GM12874 (cell line): ENCODE measurements at regions not wholly inside any gene's neighbourhood (a gene's known extent, or its start where the extent isn't known, plus 50 kb on each side); places are given as distances from the start of the nearest gene placed in this dataset.

ENCODE experiments used
- TF ChIP-seq, protein P1 (sequence below): IDR thresholded peaks from 2 replicates; pipeline ENCODE4 v1.5.1; 2011; ENCODE audit warnings: low read depth, mild to moderate bottlenecking, control low read depth, low read length, moderate library complexity; ENCODE audit not compliant: insufficient read depth

DNA sequence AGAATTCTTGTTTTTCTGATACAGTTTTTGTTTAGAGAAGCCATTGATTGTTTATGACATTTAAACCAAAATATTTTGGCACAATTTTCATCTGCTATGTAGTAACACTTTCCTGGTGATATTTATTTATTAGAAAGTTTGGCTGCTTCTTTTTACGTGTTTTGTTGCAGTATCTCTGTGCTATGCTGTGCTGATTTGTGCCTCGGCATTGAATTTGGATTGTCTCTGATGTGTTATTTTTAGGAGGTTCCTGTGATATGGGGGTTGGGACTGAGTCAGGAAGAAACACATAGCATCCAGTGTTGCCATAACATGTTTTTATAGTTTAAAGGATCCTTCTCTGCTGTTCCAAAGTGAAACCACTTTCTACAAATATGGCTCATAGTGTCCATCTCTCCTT lies 1197.7 kb upstream of the LRRN3 start:
- TF ChIP-seq, protein P1, sequence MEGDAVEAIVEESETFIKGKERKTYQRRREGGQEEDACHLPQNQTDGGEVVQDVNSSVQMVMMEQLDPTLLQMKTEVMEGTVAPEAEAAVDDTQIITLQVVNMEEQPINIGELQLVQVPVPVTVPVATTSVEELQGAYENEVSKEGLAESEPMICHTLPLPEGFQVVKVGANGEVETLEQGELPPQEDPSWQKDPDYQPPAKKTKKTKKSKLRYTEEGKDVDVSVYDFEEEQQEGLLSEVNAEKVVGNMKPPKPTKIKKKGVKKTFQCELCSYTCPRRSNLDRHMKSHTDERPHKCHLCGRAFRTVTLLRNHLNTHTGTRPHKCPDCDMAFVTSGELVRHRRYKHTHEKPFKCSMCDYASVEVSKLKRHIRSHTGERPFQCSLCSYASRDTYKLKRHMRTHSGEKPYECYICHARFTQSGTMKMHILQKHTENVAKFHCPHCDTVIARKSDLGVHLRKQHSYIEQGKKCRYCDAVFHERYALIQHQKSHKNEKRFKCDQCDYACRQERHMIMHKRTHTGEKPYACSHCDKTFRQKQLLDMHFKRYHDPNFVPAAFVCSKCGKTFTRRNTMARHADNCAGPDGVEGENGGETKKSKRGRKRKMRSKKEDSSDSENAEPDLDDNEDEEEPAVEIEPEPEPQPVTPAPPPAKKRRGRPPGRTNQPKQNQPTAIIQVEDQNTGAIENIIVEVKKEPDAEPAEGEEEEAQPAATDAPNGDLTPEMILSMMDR, result no peak

GRCh38 chr7:109895536-109895935 lies 1195.4 kb upstream of the LRRN3 start:
- TF ChIP-seq, protein P1, result no peak

DNA sequence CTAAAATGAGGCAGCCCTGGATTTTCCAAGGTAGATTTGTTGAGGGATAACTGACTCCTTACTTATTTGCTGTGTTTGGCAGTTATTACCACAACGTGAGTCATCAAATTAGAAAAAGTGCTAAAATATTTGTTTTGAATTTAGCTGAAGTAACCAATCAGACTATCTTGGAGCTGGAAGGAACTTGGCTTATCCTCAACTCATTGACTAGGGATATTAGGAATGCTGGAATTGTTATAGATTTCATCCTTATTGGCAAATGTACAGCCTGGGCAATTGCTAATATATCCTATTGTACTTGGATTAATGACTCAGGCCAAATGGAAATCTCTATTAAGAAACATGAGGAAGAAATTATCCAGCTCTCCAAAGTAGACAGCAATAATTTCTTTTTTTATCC lies 1189.0 kb upstream of the LRRN3 start:
- TF ChIP-seq, protein P1, result no peak

GRCh38 chr7:109915670-109916069 lies 1175.3 kb upstream of the LRRN3 start:
- TF ChIP-seq, protein P1, result no peak

DNA sequence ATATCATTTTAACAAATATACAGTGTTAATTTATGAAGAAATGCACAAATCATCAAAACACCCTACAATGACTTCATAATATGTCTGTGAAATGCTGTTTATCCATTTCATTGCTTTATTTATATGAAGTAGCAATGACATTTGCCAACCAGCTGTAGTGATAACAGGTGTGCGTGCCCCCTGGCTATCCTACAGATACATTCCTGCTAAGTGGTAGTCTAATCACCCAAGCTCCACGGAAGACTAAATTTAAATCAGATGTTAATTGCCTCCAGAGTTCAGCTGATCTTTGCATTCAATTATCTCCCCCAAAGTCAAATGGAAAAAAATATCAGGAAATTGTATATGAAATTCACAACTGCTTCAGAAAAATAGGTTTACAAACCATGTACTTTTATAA lies 1164.2 kb upstream of the LRRN3 start:
- TF ChIP-seq, protein P1, result no peak

- TF ChIP-seq, protein P1, result no peak
These were observed 1160.9 kb upstream of the LRRN3 start for GRCh38 chr7:109930049-109930448.

DNA sequence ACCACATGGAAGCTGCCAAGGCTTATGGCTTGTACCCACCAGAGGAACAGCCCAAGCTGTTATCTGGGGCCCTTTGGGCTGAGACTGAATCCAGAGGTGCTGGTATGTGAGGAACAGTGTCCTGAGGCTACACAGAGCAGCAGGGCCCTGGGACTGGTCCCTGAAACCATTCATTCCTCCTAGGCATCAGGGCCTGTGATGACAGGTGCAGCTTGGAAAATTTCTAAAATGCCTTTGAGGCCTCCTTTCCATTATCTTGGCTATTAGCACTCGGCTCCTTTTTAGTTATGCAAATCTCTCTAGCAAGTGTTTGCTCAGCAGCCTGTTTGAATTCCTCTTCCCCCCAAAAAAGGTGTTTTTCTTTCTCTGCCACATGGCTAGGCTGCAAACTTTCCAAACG lies 1151.7 kb upstream of the LRRN3 start:
- TF ChIP-seq, protein P1, result no peak
